HG03469 (cell line): ENCODE measurements at regions not wholly inside any gene's neighbourhood (a gene's known extent, or its start where the extent isn't known, plus 50 kb on each side); places are given as distances from the start of the nearest gene placed in this dataset.
"Not testable (repeated sequence)": the region's sequence is repeated elsewhere in the genome, so short reads cannot be mapped to it uniquely, and the experiment has no call there.

Experiments
- ATAC-seq: cut with Tn5 transposase; IDR thresholded peaks from one replicate; pipeline ENCODE4 v1.9.1; 2021; ENCODE audit warnings: mild to moderate bottlenecking, moderate library complexity, moderate number of reproducible peaks; ENCODE audit not compliant: unreplicated experiment

DNA sequence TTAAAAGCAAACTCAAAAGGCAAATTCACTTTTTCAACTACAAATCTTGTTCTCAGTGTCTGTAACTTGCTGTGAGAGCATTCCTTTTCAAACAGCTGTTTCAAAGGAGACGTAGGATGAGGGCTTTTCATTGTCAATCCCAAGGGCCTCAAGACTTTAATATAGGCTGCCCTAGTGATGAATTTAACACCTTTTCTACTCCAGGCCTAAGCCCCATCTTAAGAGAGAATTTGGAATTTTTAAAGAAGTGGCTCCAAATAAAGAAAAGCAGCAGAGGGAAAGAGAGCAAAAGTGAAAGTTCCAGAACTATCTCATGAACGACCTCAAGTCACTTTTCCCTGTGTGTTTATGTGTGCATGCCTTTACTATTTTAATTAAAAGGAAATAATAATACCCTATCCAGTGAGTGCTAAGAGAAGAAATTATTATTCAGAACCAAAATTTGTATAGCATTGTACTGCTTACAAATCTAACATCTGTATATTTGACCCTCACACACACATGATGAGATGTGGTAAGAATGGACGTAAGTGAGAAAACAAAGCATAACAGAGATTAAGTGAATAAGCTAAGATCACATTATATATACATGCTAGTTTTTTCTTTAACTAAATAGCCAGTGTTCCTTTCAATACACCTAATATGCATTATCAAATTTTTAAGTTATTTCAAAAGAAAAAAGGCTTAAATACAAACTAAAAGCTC is 196.4 kb downstream of the VGLL3 start:
- ATAC-seq = no peak

DNA sequence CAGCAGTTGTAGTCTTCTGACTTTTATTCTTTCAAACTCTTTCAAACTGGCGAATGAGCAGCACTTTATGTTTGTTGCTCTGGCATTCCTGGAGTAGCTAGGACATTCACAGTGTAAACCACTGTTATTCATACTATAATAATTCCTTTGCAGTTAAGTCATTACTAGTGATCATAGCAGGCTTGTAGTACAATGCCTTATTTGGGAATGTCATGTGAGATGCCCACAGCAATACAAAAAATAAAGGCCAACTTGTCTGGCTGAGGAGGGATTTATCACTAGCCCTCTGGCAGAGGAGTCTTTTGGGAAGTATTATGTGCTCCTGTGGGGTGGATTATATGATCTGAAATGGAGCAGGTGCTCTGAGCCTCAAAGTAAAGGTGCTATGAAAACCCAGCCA is 197.2 kb downstream of the VGLL3 start:
- ATAC-seq = no peak

DNA sequence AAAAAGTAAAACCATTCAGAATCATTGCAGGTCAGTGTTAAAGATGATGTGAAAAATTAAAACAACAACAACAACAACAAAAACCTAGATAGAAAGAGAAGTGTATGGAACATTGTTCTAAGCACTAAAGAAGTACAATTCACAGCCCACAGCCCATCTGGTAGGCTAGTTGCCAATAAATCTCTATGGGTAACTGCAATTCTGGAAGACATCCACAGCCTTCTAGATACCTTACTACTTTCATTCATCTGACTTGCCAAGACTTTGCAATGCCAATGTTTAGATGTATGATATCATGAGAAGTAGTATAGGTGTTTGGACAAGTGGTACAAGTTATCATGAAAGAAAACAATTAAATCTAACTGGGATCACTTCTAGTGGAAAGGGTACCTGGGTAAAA is 198.6 kb downstream of the VGLL3 start:
- no peak for ATAC-seq

DNA sequence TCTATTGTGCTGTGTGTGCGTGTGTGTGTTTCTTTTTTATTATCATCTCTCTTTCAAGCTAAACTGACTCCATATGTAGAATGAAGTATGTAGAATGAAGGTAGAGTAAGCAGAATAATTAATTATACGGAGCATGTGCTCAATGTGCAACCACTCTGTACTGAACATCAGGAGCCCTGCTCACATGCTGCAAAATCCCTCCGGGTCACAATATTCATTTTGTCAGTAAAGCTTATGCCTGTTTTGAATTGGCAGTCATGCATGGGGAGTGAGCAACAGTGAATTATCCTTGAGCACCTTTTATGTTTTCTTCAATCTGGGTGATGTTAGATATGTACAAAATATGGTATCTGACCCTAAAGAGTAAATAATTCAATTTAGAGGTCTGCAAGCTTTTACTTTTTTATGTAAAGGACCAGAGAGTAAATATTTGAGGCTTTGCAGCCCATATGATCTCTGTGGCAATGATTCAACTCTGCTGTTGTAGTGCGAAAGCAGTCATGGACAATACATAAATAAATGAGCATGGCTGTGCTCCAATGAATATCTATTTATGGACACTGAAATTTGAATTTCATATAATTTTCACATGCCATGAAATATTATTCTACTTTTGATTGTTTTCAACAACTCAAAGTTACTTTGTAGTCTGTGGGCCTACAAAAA is 199.9 kb downstream of the VGLL3 start:
- ATAC-seq = no peak

DNA sequence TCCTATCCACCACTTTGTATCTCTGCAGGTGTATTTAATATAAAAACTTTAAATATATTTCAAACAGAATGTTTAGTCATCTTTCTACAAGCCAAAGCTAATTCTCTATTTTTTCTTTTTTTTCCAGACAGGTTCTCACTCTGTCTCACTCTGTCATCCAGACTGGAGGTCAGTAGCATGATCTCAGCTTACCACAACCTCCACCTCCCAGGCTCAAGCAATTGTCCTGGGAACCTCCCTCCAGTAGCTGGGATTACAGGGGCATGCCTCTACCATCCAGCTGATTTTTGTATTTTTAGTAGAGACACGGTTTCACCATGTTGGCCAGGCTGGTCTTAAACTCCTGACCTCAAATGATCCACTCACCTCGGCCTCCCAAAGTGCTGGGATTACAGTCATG is 202.6 kb downstream of the VGLL3 start:
- no peak for ATAC-seq

DNA sequence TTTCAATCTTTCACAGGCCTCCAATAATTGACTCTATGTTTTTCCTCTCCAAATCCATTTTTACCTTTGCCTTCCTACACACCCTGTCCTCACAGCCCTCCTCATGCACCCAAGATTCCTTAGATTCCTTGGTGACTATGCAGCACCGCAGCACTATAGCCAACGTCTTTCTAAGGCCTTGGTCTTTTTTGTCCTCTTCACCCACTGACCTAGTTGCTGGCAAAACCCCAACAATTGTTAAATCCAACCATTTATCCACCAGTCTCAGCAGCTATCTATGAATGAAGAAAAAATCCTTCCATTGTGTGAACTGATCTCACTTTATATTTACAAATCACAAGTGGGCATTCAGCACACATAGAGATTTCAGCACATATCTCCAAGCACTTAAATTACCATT is 203.9 kb downstream of the VGLL3 start:
- no peak for ATAC-seq

DNA sequence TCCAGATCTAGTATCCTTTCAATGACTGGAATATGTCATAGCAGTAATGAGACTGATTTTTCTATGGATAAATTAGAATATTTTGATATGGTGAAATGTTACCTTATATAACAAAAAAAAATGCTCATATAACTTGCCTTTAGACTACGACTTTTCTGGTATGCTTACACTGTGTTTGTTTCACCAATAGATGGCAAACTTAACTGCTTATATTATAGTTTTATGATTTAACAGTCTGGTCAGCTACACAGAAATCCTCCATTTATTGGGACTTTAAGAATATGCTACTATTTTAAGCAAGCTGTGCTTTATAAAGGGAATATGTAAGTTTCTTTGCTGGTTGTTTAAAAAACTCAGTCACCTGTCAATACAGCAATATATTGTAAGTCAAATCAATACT is 205.6 kb downstream of the VGLL3 start:
- no peak for ATAC-seq

DNA sequence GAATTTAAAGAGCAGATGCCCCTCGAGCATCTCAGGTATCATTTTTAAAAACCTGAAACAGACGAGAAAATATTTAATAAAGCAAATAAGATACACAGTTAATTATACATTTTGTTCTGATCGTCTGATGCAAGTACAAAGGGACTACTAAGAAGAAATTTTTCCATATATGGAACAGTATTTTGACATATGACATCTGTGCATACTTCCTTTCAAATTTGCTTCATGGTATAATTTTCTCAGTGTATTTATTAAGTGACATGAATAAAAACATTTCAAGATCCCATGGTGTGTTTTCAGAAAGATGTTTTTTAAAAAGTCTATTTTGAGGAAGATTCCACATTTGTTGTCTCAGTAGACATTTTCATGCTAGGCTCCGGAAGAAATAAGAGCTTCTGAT is 208.1 kb downstream of the VGLL3 start:
- ATAC-seq = no peak

DNA sequence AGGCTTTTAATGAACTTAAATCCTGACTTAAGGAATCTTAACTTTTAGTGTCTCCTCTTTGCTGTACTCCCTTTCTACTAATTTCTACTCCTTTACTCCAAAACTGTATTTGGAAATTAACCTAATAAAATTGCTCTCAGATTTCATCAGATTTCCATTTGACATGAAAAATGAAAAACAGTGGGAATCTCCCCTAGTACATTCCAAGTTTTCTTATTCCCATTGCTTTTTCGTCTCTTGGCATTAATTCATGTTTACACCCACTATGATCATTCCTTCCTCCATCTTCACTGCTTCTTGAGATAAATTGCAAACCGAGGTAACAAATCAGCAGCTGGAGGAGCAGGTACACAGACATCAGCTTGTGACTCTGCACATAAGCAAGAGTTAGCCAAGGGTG is 208.7 kb downstream of the VGLL3 start:
- no peak for ATAC-seq

DNA sequence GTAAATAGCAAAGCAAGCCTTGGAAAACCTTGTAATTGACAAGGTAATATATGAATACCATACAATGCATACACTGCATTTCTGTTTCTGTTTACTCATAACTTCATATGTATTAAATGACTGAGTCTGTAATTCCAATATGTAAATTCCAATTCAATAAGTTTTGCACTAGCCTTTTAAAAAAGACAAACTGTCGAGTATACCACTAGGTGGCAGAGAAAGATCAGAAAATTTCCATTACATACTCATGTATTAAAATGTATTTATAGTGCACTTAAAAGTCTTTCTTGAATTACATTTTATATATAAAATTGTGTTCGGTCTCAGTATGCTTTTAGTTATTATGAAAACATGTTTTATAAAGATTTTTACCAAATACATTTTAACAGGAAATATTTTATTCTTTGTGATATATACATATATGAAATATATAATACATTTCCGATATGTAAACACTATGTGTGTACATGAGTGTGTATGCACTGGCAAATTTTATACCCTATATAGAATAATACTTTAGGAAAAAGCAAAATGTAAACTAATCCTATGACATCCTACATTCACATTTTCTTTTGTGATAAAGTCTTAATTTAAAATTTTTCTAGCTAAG is 216.8 kb downstream of the VGLL3 start:
- no peak for ATAC-seq

DNA sequence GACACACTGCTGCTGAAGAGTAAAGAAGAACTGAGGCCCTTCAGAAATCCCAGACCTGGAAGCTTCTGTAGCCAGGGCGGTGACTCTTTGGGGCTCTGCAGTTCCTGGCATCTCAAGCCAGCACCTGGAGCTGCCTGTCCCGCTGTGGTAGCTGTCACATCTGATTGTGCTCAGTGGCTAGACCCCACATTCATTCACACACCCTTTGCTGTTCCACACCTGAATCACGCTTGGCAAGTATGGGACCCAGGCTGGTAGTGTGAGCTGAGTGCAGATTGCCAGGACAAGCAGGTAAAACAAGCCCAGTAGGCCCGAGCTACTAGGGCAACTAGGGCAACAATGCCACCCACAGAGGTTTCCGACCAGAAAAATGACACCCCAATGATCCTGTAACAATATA is 218.2 kb downstream of the VGLL3 start:
- no peak for ATAC-seq

DNA sequence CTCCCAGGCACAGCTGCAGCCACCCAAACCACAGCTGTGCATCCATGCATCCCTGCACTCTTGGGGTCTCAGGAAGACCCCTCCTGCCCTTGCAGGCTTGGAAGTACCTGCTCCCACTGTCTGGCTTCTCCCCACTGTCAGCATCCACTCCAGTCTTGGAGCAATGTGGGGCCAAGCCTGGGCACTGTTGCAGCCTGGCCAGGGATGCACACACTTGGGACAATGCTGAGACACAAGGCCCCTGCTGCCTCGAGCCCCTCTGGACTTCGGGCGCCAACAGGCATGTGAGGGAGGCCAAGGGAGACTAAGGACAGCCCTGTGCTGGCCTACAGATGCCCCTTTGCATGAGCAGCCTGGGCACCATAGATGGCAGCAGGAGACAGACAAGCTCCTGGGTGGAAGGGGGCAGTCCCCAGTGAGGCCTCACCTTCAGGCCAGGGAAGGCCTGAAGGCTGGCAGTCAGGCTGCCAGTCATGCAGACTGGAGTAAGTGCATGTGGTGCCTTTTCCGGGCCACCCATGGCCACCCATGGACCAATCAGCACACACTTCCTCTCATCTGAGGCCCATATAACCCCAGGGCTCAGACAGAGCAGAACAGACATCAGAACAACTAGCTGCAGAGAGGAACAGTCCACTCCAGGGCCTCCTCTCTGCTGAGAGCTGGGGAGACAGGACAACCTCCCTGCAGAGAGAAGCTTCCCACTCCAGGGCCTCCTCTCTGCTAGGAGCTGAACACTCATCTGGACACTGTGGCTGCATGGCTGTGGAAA is 219.0 kb downstream of the VGLL3 start:
- no peak for ATAC-seq

DNA sequence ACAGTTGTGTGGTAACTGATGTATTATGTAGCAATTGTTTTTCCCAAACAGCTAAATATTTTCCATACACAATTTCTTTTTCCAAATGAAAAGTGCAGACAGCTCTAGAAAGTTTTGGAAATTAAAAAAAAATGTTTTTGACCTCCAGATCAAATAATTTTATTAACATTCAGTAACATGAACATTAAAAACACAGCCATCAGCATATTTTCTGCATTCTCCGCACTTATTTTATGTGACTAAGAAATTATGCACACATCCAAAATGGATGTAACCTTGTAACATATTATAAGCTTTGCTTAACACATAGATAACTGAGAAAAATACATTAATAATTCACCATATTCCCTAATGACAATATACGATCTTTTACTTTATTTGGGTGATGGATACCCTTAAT is 224.6 kb downstream of the VGLL3 start:
- ATAC-seq = no peak

DNA sequence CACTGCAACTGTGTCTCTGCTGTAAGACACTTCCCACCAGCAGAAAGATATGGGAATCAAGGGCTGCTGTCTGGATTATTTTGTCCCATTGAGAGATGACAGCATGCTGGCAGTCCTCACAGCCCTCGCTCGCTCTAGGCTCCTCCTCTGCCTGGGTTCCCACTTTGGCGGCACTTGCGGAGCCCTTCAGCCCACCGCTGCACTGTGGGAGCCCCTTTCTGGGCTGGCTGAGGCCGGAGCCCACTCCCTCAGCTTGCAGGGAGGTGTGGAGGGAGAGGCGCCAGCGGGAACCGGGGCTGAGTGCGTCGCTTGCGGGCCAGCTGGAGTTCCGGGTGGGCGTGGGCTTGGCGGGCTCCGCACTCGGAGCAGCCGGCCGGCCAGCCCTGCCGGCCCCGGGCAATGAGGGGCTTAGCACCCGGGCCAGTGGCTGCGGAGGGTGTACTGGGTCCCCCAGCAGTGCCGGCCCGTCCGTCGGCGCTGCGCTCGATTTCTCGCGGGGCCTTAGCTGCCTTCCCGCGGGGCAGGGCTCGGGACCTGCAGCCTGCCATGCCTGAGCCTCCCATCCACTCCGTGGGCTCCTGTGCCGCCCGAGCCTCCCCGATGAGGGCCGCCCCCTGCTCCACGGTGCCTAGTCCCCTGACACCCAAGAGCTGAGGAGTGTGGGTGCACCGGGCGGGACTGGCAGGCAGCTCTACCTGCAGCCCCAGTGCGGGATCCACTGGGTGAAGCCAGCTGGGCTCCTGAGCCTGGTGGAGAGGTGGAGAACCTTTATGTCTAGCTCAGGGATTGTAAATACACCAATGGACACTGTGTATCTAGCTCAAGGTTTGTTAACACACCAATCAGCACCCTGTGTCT is 233.4 kb downstream of the VGLL3 start:
- ATAC-seq = not testable (repeated sequence)

DNA sequence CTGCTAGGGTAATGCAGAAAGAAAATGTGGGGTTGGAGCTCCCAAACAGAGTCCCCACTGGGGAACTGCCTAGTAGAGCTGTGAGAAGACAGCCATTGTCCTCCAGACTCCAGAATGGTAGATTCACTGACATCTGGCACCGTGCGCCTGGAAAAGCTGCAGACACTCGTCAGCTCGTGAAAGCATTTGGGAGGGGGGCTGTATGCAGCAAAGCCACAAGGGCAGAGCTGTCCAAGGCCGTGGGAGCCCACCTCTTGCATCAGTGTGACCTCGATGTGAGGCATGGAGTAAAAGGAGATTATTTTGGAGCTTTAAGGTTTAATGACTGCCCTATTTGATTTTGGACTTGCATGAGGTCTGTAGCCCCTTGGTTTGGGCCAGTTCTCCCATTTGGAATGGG is 242.9 kb downstream of the VGLL3 start:
- ATAC-seq = no peak

DNA sequence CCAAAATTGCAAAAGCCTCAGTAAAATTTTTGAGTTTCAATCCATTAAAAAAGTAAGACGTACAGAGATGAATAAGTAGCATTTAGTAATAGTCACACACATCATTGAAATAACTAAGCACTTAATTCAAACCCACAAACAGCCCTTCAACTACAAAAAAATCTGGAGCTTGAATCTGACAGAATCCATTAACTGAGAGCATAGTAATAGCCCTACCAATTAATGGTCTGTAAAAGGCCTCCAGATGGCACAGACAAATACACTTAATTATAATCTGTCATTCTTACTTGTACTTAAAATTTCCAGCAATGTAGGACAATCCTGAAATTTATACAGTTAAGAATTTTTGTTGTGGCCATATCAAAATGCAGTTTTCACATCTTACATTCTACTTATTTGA is 246.9 kb downstream of the VGLL3 start:
- no peak for ATAC-seq

DNA sequence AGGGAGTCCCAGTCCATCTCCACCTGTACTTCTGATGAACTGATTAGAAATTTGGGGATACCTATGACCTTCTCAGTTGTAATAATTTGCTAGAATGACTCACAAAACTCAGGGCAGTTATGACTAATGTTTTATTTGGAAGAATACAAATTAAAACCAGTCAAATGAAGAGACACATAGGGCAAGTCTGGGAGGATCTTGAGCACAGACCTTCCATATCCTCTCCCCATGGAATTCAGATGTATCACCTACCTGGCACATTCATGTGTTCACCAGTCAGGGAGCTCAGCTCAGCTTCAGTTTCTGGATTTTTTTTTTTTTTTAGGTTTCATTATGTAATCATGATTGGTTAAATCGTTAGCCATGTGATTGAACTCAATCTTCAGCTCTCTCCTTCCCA is 247.7 kb downstream of the VGLL3 start:
- no peak for ATAC-seq

DNA sequence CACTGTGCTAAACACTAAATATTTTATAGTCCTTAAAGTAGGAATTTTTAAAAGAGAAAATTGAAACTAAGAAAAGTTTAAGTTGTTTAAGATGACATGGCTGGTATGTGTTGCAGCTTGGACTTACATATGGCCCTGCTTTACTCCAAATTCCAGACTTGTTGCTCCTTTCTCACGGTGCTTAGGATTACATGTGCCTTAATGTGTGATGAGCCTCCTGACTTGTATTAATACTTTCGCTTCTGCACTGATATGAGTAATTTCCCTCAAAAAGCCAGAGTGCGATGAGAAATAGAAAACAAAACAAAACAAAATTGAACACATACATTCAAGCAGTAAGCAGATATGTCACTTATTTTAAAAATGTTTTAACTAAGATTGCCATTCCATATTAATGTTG is 250.2 kb downstream of the VGLL3 start:
- no peak for ATAC-seq

DNA sequence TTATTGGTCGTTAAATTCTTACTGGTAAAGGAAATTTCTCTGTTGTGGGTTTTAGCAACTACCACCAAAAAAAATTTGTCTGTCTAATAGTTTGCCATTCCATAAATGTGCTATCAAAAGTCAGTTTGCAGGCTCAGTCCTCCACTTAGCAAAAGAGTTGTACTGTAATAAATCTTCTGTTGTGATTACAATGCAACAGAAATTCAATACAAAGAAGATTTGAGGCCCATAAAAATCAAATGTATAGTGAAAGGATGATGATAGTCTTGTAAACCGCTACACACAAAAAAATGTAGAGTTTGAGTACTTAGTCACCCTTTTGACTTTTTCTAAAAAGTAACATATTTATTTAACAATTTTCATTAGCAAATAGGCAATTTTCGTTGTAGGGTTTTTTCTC is 251.7 kb downstream of the VGLL3 start:
- no peak for ATAC-seq

DNA sequence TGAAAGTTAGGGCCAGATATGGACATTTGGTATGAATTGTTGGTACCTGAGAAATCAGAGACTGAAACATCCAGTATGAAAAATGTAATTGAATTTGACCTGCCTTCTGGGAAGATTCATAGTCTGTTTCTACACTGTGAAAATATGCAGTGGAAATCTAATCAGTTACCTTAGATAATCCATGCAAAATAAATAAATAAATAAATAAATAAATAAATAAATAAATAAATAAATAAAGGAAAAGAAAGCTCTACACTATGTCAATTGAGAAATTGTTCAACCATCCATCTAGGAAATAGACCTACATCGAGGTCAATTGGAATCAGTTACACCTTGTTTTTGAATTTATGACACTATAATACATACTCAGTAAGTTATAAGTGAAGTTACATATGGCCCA is 252.3 kb downstream of the VGLL3 start:
- no peak for ATAC-seq

DNA sequence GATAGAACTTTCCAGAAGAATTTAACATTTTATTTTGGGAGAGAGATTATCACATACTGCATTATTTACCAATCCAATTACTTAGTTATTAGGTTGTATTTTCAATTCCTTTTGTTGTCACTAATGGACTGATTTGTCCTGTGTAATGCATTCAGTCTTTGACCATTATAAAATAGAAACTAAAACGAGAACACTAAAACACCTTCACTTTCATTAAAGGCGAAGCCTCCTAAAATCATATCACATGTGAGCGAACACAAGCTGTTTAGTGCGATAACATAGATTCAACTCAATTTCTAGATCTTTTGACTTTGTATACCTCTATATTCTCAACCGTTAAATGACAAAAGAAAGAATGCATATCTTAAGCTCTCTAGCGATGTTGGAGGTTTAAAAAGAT is 253.4 kb downstream of the VGLL3 start:
- ATAC-seq = no peak
